GM13976 (cell line): ENCODE measurements at regions not wholly inside any gene's neighbourhood (a gene's known extent, or its start where the extent isn't known, plus 50 kb on each side); places are given as distances from the start of the nearest gene placed in this dataset.

Experiments
- DNase-seq: peaks from one replicate; pipeline ENCODE4 v3.0.0; 2012; ENCODE audit warnings: low spot score
- in situ Hi-C: fragments of 300-500 bp; cut with MboI; formaldehyde crosslinking; loops from one replicate; pipeline ENCODE4 v1.12.0; 2022; ENCODE audit warnings: low sequenced_read_pairs, mixed read lengths, inconsistent platforms; ENCODE audit not compliant: unreplicated experiment
- TF ChIP-seq, protein P1 (sequence below): IDR thresholded peaks from 2 replicates; pipeline ENCODE4 v1.5.1; 2012; ENCODE audit warnings: borderline replicate concordance, mild to moderate bottlenecking; ENCODE audit not compliant: insufficient read depth; ENCODE audit errors: extremely low read depth, missing control alignments, control extremely low read depth

GRCh38 chr10:131652438-131653139 is 248.2 kb upstream of the PPP2R2D start:
- no peak for DNase-seq
- TF ChIP-seq, protein P1, sequence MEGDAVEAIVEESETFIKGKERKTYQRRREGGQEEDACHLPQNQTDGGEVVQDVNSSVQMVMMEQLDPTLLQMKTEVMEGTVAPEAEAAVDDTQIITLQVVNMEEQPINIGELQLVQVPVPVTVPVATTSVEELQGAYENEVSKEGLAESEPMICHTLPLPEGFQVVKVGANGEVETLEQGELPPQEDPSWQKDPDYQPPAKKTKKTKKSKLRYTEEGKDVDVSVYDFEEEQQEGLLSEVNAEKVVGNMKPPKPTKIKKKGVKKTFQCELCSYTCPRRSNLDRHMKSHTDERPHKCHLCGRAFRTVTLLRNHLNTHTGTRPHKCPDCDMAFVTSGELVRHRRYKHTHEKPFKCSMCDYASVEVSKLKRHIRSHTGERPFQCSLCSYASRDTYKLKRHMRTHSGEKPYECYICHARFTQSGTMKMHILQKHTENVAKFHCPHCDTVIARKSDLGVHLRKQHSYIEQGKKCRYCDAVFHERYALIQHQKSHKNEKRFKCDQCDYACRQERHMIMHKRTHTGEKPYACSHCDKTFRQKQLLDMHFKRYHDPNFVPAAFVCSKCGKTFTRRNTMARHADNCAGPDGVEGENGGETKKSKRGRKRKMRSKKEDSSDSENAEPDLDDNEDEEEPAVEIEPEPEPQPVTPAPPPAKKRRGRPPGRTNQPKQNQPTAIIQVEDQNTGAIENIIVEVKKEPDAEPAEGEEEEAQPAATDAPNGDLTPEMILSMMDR = no peak
- in situ Hi-C loops = no loop called here

- in situ Hi-C loops = no loop called here
- no peak for DNase-seq
- TF ChIP-seq, protein P1 = no peak
Observed at GRCh38 chr10:131653140-131653539, 247.7 kb upstream of the PPP2R2D start.

GRCh38 chr10:131653554-131654470 is 247.0 kb upstream of the PPP2R2D start:
- in situ Hi-C loops = no loop called here
- no peak for DNase-seq
- TF ChIP-seq, protein P1 = no peak

GRCh38 chr10:131654471-131655087 is 246.2 kb upstream of the PPP2R2D start:
- DNase-seq = no peak
- TF ChIP-seq, protein P1 = no peak
- in situ Hi-C loops = no loop called here

- no peak for DNase-seq
- in situ Hi-C loops = no loop called here
- TF ChIP-seq, protein P1 = no peak
Observed at GRCh38 chr10:131655101-131655849, 245.5 kb upstream of the PPP2R2D start.

- in situ Hi-C loops = no loop called here
- TF ChIP-seq, protein P1 = no peak
- DNase-seq = no peak
Observed at GRCh38 chr10:131656009-131656408, 244.8 kb upstream of the PPP2R2D start.
